IMR-90 (cell line): ENCODE measurements at regions not wholly inside any gene's neighbourhood (a gene's known extent, or its start where the extent isn't known, plus 50 kb on each side); places are given as distances from the start of the nearest gene placed in this dataset.

Source experiments
- ATAC-seq: fragments of 200-7000 bp; cut with Tn5 transposase; 2 replicates; pipeline ENCODE4 v1.9.1; 2020; ENCODE audit warnings: low read depth, mild to moderate bottlenecking, moderate library complexity
- BruUV-seq: library from RNA; stranded (reverse); fragments of 400-500 nt; replicated peaks from 2 replicates; lab custom pipeline; 2021; lab: Mats Ljungman, UMichigan
- CTCF ChIA-PET: fragments of 300-600 bp; formaldehyde crosslinking; extraction: SDS; loops from one replicate; lab custom pipeline; 2021; ENCODE audit warnings: antibody characterized with exemption; lab: Yijun Ruan, JAX
- POLR2A ChIA-PET: fragments of 300-600 bp; sonication (Branson Sonifier 250); formaldehyde crosslinking; loops from one replicate; lab custom pipeline; 2022; ENCODE audit warnings: antibody characterized with exemption; ENCODE audit not compliant: unreplicated experiment; lab: Charles Lee
- DNase-seq: peaks from one replicate; pipeline ENCODE4 v3.0.0; 2013
- H2AFZ ChIP-seq: replicated peaks from 2 replicates; pipeline ENCODE3; 2013; ENCODE audit warnings: low read length, mild to moderate bottlenecking; ENCODE audit not compliant: poor library complexity
- H2AK5ac ChIP-seq: 2 replicates; pipeline ENCODE4 v1.6.1; 2013; ENCODE audit warnings: low read depth, low read length, inconsistent platforms
- H2AK9ac ChIP-seq: replicated peaks from 2 replicates; pipeline ENCODE3; 2013; ENCODE audit warnings: mild to moderate bottlenecking, low read depth, low read length, moderate library complexity; ENCODE audit not compliant: poor library complexity
- H2BK120ac ChIP-seq: 2 replicates; pipeline ENCODE4 v1.6.1; 2013; ENCODE audit warnings: low read depth, low read length, inconsistent platforms
- H2BK15ac ChIP-seq: 3 replicates; pipeline ENCODE4 v1.6.1; 2013; ENCODE audit warnings: low read depth, low read length, inconsistent platforms
- H2BK20ac ChIP-seq: 2 replicates; pipeline ENCODE4 v1.6.1; 2013; ENCODE audit warnings: low read depth, mild to moderate bottlenecking, inconsistent platforms, low read length, moderate library complexity
- H2BK5ac ChIP-seq: 2 replicates; pipeline ENCODE4 v1.6.1; 2013; ENCODE audit warnings: mild to moderate bottlenecking, low read depth, low read length, inconsistent platforms; ENCODE audit not compliant: poor library complexity, severe bottlenecking
- H3K14ac ChIP-seq: replicated peaks from 2 replicates; pipeline ENCODE4 v1.6.1; 2013; ENCODE audit warnings: low read depth, low read length, inconsistent platforms
- H3K18ac ChIP-seq: 2 replicates; pipeline ENCODE4 v1.6.1; 2013; ENCODE audit warnings: low read depth, low read length, control low read depth
- H3K23ac ChIP-seq: 2 replicates; pipeline ENCODE4 v1.6.1; 2013; ENCODE audit warnings: low read depth, low read length, inconsistent platforms
- H3K27ac ChIP-seq: 2 replicates; pipeline ENCODE4 v1.5.1; 2013; ENCODE audit warnings: mild to moderate bottlenecking, control low read depth, low read length; ENCODE audit not compliant: insufficient read depth
- H3K27me3 ChIP-seq: 2 replicates; pipeline ENCODE4 v1.6.1; 2013; ENCODE audit warnings: low read length; ENCODE audit not compliant: control insufficient read depth, insufficient read depth
- H3K36me3 ChIP-seq: 2 replicates; pipeline ENCODE4 v1.6.1; 2013; ENCODE audit warnings: low read length, mixed read lengths; ENCODE audit not compliant: control insufficient read depth, insufficient read depth
- H3K4ac ChIP-seq: 2 replicates; pipeline ENCODE4 v1.6.1; 2013; ENCODE audit warnings: low read depth, low read length, inconsistent platforms
- H3K4me1 ChIP-seq: 2 replicates; pipeline ENCODE4 v1.6.1; 2013; ENCODE audit warnings: low read length, mixed read lengths; ENCODE audit not compliant: control insufficient read depth, insufficient read depth
- H3K4me2 ChIP-seq: 2 replicates; pipeline ENCODE4 v1.6.1; 2013; ENCODE audit warnings: low read depth, mild to moderate bottlenecking, control low read depth, low read length, moderate library complexity
- H3K4me3 ChIP-seq: 2 replicates; pipeline ENCODE4 v1.5.1; 2013; ENCODE audit warnings: low read depth, mild to moderate bottlenecking, control low read depth, low read length, moderate library complexity; ENCODE audit not compliant: insufficient read depth
- H3K56ac ChIP-seq: 2 replicates; pipeline ENCODE4 v1.6.1; 2013; ENCODE audit warnings: low read length, inconsistent platforms; ENCODE audit not compliant: insufficient read depth; ENCODE audit errors: extremely low read depth
- H3K79me1 ChIP-seq, 2 experiments: 2 replicates each; pipeline ENCODE4 v1.6.1; 2013; ENCODE audit warnings: low read length in 2 of 2, inconsistent platforms in 1 of 2, low read depth in 1 of 2
- H3K9ac ChIP-seq: 2 replicates; pipeline ENCODE4 v1.6.1; 2013; ENCODE audit warnings: low read depth, low read length, control low read depth
- H3K9me1 ChIP-seq: 2 replicates; pipeline ENCODE4 v1.6.1; 2013; ENCODE audit warnings: low read length, inconsistent platforms; ENCODE audit not compliant: insufficient read depth
- H3K9me3 ChIP-seq: 2 replicates; pipeline ENCODE4 v1.6.1; 2013; ENCODE audit warnings: low read length; ENCODE audit not compliant: control insufficient read depth, insufficient read depth
- H4K20me1 ChIP-seq: 2 replicates; pipeline ENCODE4 v1.6.1; 2013; ENCODE audit warnings: low read length, inconsistent platforms; ENCODE audit not compliant: insufficient read depth
- H4K5ac ChIP-seq: 2 replicates; pipeline ENCODE4 v1.6.1; 2013; ENCODE audit warnings: mild to moderate bottlenecking, low read depth, low read length, control low read depth
- H4K8ac ChIP-seq, 2 experiments: 2 replicates each; pipeline ENCODE4 v1.6.1; 2013; ENCODE audit warnings: low read depth in 2 of 2, low read length in 2 of 2, control low read depth in 1 of 2, inconsistent platforms in 1 of 2
- H4K91ac ChIP-seq: 2 replicates; pipeline ENCODE4 v1.6.1; 2013; ENCODE audit warnings: low read depth, low read length, inconsistent platforms; ENCODE audit not compliant: insufficient read depth
- CEBPB ChIP-seq: IDR thresholded peaks from 2 replicates; pipeline ENCODE4 v1.6.1; 2012; ENCODE audit warnings: low read depth, low read length, improper control_type of control experiment
- CTCF ChIP-seq: conservative IDR thresholded peaks from 2 replicates; pipeline ENCODE4 v1.5.1; 2012; ENCODE audit warnings: mild to moderate bottlenecking, low read depth, low read length, improper control_type of control experiment
- MAZ ChIP-seq: IDR thresholded peaks from 2 replicates; pipeline ENCODE4 v1.6.1; 2012; ENCODE audit warnings: low read depth, mild to moderate bottlenecking, low read length, improper control_type of control experiment, moderate library complexity, borderline replicate concordance
- NFE2L2 ChIP-seq: fragments of 150-350 bp; IDR thresholded peaks from 2 replicates; pipeline ENCODE4 v1.6.1; 2016; ENCODE audit warnings: low read depth, mild to moderate bottlenecking, low read length
- RAD21 ChIP-seq: IDR thresholded peaks from 2 replicates; pipeline ENCODE4 v1.6.1; 2012; ENCODE audit warnings: low read length, improper control_type of control experiment
- RFX5 ChIP-seq: IDR thresholded peaks from 2 replicates; pipeline ENCODE4 v1.8.0; 2012; ENCODE audit warnings: low read depth, mild to moderate bottlenecking, low read length, moderate library complexity
- SMC3 ChIP-seq: fragments of 150-350 bp; IDR thresholded peaks from 2 replicates; pipeline ENCODE4 v1.6.1; 2016; ENCODE audit warnings: low read depth, mild to moderate bottlenecking, antibody characterized with exemption, low read length, moderate library complexity
- USF2 ChIP-seq: fragments of 150-350 bp; IDR thresholded peaks from 2 replicates; pipeline ENCODE4 v1.6.1; 2017; ENCODE audit warnings: mild to moderate bottlenecking, antibody characterized with exemption, low read length, low read depth
- WGBS, 2 experiments: methylation state at CpG; one replicate each; pipeline versions ENCODE4 v1.1.5 to v1.1.7; 2013; ENCODE audit warnings: missing lambda C conversion rate in 2 of 2; ENCODE audit not compliant: insufficient read length in 1 of 2; ENCODE audit errors: extremely low coverage in 2 of 2; 5-methylcytosine and 5-hydroxymethylcytosine counted together
- dilution Hi-C: fragments of 300-500 bp; cut with HindIII; formaldehyde crosslinking; loops from one replicate; pipeline ENCODE4 v1.14.3; 2018; ENCODE audit warnings: low sequenced_read_pairs; ENCODE audit not compliant: unreplicated experiment
- in situ Hi-C: fragments of 300-500 bp; cut with MboI; formaldehyde crosslinking; loops from 3 replicates; pipeline ENCODE4 v1.14.3; 2019; ENCODE audit warnings: low sequenced_read_pairs, inconsistent platforms, mixed read lengths
- intact Hi-C: fragments of 100-400 bp; cut with micrococcal nuclease; formaldehyde crosslinking; loops from 2 replicates; pipeline ENCODE4 v1.10.0; 2022

GRCh38 chr17:77772461-77772897 lies 186.0 kb upstream of the TNRC6C start:
- ATAC-seq, result peak; percentile 59
- dilution Hi-C loops, result no loop called here
- BruUV-seq, result no TSS peak

More at GRCh38 chr17:77772461-77772897, 186.0 kb upstream of the TNRC6C start:
- H3K56ac ChIP-seq, result no peak overlapping the region
- in situ Hi-C loops (no loop called here), intact Hi-C loops (no loop called here)
- no peak overlapping the region for H3K4me2 ChIP-seq
- DNase-seq, result peak; percentile 33
- H4K5ac ChIP-seq, result no peak overlapping the region
- no peak overlapping the region for H3K23ac ChIP-seq
- no peak overlapping the region for H3K9ac ChIP-seq
- ChIA-PET CTCF (no interaction called here), POLR2A (no interaction called here)
- TF ChIP-seq RFX5 (no peak), SMC3 (peak; percentile 34; the same call in 1 of the 2 replicates), MAZ (0 out of 2 replicates have a peak, but pooled peaks have one; percentile 26), USF2 (0 out of 2 replicates have a peak, but pooled peaks have one; percentile 2), RAD21 (peak; percentile 59), CEBPB (no peak), NFE2L2 (no peak), CTCF (peak; percentile 51)
- no peak overlapping the region for H4K91ac ChIP-seq
- H3K9me3 ChIP-seq, result no peaks in the 10 kb centered on the region
- H2BK15ac ChIP-seq, result no peak overlapping the region
- no peak overlapping the region for H3K27ac ChIP-seq
- no peaks in the 10 kb centered on the region for H3K79me1 ChIP-seq
- no peak overlapping the region for H2BK5ac ChIP-seq
- H3K4ac ChIP-seq, result no peak overlapping the region
- H4K20me1 ChIP-seq, result no peaks in the 10 kb centered on the region
- no peak overlapping the region for H2BK20ac ChIP-seq
- 48% methylated on average over 3 of the region's 10 CpGs; no CpG with 5 or more reads in 1 of the 2 experiments for WGBS, 2 experiments
- H3K27me3 ChIP-seq, result peaks cover 33% of the 10 kb centered on the region
- H3K4me1 ChIP-seq, result no peaks in the 10 kb centered on the region
- H2AK5ac ChIP-seq, result no peak overlapping the region
- H3K14ac ChIP-seq, result no peak overlapping the region
- H2AK9ac ChIP-seq, result peak overlapping the region; percentile 42
- peak overlapping the region; percentile 49 for H2AFZ ChIP-seq
- no peaks in the 10 kb centered on the region for H3K36me3 ChIP-seq
- no peak overlapping the region for H4K8ac ChIP-seq
- H3K9me1 ChIP-seq, result no peaks in the 10 kb centered on the region
- H3K18ac ChIP-seq, result no peak overlapping the region
- H2BK120ac ChIP-seq, result no peak overlapping the region
- no peak overlapping the region for H3K4me3 ChIP-seq
